ENCODE measurements at regions not wholly inside any gene's neighbourhood (a gene's known extent, or its start where the extent isn't known, plus 50 kb on each side); places are given as distances from the start of the nearest gene placed in this dataset.

GRCh38 chr10:35940141-35941041 is 298.3 kb upstream of the FZD8 start:
- TF ChIP-seq, protein P1, sequence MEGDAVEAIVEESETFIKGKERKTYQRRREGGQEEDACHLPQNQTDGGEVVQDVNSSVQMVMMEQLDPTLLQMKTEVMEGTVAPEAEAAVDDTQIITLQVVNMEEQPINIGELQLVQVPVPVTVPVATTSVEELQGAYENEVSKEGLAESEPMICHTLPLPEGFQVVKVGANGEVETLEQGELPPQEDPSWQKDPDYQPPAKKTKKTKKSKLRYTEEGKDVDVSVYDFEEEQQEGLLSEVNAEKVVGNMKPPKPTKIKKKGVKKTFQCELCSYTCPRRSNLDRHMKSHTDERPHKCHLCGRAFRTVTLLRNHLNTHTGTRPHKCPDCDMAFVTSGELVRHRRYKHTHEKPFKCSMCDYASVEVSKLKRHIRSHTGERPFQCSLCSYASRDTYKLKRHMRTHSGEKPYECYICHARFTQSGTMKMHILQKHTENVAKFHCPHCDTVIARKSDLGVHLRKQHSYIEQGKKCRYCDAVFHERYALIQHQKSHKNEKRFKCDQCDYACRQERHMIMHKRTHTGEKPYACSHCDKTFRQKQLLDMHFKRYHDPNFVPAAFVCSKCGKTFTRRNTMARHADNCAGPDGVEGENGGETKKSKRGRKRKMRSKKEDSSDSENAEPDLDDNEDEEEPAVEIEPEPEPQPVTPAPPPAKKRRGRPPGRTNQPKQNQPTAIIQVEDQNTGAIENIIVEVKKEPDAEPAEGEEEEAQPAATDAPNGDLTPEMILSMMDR (IDR thresholded peaks at IDR 0.05; ENCODE audit: control extremely low read depth in 1 of 3, insufficient read depth in 1 of 3, low read depth in 1 of 3, low read length in 3 of 3): no peak
- TF ChIP-seq, protein P2, sequence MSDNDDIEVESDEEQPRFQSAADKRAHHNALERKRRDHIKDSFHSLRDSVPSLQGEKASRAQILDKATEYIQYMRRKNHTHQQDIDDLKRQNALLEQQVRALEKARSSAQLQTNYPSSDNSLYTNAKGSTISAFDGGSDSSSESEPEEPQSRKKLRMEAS (IDR thresholded peaks at IDR 0.05): no peak
- TF ChIP-seq CEBPB (IDR thresholded peaks at IDR 0.05; ENCODE audit: low read depth, low read length): no peak
- TF ChIP-seq EGR1 (IDR thresholded peaks at IDR 0.05; ENCODE audit: borderline replicate concordance, low read depth, low read length): no peak
- no peak for TF ChIP-seq HDAC2 (IDR thresholded peaks at IDR 0.05; ENCODE audit: borderline replicate concordance in 1 of 2, low read depth in 2 of 2, low read length in 2 of 2)
- TF ChIP-seq CBX5 (IDR thresholded peaks at IDR 0.05; ENCODE audit: low read depth, low read length): no peak
- no peak for TF ChIP-seq ZNF274 (IDR thresholded peaks at IDR 0.05; ENCODE audit: borderline replicate concordance, extremely low read depth, low read length)
- no peak for TF ChIP-seq POLR2A (IDR thresholded peaks at IDR 0.05; ENCODE audit: control extremely low read depth in 1 of 2, low read depth in 2 of 2, low read length in 2 of 2)
- TF ChIP-seq POLR2AphosphoS5 (IDR thresholded peaks at IDR 0.05; ENCODE audit: low read depth, low read length): no peak
- no peak for TF ChIP-seq JUND (IDR thresholded peaks at IDR 0.05; ENCODE audit: low read length)
- no peak for TF ChIP-seq TEAD4 (IDR thresholded peaks at IDR 0.05; ENCODE audit: low read depth, low read length)
- TF ChIP-seq FOSL1 (IDR thresholded peaks at IDR 0.05; ENCODE audit: insufficient read depth, low read depth, low read length): no peak
